GM21423 (cell line): ENCODE measurements at regions not wholly inside any gene's neighbourhood (a gene's known extent, or its start where the extent isn't known, plus 50 kb on each side); places are given as distances from the start of the nearest gene placed in this dataset.
"Not testable (repeated sequence)": the region's sequence is repeated elsewhere in the genome, so short reads cannot be mapped to it uniquely, and the experiment has no call there.

ENCODE experiments used
- ATAC-seq: cut with Tn5 transposase; IDR thresholded peaks from one replicate; pipeline ENCODE4 v1.9.1; 2021; ENCODE audit warnings: mild to moderate bottlenecking, moderate library complexity; ENCODE audit not compliant: unreplicated experiment

GRCh38 chr12:46474385-46474784, 101.8 kb upstream of the SLC38A2 start:
- not testable (repeated sequence) for ATAC-seq

GRCh38 chr12:46473634-46474329, 101.2 kb upstream of the SLC38A2 start:
- ATAC-seq, result peak; percentile 77

DNA sequence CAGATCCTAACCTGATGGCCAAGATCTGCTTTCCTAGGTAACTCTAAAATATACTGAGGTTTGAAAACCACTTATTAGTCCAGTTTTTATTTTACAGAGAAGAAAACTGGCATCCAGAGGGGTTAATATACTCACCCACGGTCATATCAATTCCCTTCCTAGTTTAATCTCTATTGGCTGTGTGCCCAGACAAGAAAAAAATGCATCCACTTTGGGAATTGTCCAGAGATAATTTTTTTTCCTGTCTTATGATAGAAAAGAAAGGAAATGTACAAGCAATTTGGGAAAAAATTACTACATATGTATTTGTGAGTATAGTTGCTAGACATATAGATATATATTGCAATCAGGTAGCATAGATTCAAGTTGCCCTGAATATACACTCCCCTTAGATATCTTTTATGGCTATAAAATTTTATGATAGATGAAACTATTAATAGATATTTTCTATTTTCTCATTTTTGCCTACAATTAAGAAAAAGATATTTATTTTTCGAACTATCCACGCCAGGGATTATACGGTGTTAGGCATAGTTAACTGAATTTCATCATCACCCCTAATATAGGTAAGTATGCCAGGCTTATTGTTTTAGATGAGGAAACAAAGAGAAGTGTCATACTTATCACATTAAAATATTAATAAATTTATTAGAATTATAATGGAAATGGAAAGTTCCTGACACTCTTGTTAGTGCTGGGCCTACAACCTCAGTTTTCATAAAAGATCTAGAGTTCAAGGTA, 100.5 kb upstream of the SLC38A2 start:
- ATAC-seq, result no peak

- ATAC-seq, result no peak
Measured at GRCh38 chr12:46472144-46472705, 99.7 kb upstream of the SLC38A2 start.

GRCh38 chr12:46471404-46471803, 98.8 kb upstream of the SLC38A2 start:
- ATAC-seq, result no peak

DNA sequence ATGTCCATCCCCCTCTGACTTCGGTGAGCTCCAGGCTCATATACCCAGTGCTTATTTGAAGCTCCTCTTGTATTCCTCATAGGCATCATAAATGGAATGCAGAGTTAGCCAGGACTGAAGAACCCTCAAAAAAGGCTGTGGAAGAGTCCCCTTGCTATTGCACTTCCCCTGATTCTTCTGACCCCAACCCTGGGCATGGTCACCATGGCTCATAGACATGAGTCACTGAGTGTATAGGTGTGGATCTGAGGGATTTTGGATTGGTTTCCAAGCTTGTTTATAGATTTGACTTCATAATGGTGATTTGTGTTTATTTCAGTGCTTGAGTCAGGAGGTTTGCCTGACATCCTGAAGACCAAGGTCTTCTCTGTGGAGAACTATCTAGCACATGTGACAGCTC, 98.4 kb upstream of the SLC38A2 start:
- ATAC-seq, result no peak

DNA sequence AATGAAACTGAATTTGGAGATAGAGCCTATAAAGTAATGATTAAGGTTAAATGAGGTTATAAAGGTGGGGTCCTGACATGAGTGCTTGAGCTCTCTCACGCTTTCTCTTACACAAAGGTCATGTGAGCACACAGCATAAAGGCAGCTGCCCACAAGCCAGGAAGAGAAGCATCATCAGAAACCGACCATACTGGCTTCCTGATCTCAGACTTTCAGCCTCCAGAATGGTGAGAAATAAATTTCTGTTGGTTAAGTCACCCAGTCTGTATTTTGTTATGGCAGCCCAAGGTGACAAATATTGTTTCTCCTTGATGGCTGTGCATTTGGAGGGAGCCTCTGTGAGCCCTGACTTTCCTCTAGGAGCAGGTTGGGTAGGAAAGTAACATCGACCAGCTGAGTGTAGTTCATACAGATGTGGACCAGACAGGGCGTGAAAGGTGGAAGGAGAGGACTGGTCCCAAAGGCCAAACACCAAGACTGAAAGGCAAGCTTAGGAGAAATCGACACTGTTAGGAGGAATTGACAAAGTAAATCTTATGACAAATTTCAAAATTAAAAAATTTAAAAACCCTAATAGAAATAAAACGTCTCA, 97.6 kb upstream of the SLC38A2 start:
- peak; percentile 63 for ATAC-seq

GRCh38 chr12:46468813-46469212, 96.2 kb upstream of the SLC38A2 start:
- no peak for ATAC-seq

DNA sequence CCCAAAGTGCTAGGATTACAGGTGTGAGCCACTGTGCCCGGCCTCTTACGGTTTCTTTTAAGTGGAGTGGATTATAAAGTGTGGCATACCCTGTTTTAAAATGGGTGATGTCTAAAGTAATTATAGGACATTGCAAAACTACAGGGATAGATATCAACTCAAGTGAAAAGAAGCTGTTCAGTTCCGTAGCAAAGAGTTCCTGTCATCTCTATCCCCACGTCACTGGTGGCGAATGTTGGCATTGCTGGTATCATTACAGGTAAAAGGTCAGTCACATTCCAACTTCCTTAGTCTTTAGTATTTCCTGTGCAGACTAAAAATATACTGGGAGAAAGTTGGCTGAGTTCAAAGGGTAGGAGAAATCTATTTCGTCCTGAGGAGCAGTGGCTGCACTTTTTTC, 95.6 kb upstream of the SLC38A2 start:
- ATAC-seq, result no peak

GRCh38 chr12:46465307-46465706, 92.7 kb upstream of the SLC38A2 start:
- no peak for ATAC-seq

- ATAC-seq, result no peak
Measured at GRCh38 chr12:46464863-46465262, 92.3 kb upstream of the SLC38A2 start.

DNA sequence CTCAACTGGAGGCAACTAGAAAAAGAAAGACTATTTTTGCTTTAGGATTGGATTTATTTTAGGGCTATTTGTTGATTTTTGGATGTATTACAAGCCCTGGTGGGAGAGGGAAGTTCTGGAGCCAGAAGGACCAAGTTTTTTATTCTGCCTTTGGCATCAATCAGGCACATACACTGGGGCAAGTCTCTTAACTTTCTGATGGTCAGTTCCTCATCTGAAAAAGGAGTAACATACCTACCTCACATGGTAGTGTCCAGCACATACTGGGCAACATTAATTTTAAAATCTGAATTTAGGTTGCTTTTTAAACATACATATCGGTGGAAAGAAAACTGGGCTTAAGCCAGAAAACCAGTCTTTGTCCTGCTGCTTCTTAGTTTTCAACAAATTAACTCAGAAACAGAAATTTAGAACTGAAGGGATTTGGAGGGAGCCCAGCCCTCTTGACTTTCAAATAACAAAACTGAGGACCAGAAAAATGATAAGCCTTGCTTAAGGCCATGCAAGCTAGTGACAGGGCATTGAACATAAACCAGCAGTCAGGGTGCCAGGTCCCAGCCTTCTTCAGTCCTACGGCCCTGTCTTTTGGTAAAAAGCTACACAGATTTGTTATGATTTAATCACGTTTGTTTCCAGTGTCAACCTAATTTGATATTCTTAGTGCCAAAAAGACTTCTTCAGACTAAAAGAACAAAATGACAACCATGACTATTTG, 90.2 kb upstream of the SLC38A2 start:
- no peak for ATAC-seq

GRCh38 chr12:46461907-46462640, 89.5 kb upstream of the SLC38A2 start:
- ATAC-seq, result no peak

DNA sequence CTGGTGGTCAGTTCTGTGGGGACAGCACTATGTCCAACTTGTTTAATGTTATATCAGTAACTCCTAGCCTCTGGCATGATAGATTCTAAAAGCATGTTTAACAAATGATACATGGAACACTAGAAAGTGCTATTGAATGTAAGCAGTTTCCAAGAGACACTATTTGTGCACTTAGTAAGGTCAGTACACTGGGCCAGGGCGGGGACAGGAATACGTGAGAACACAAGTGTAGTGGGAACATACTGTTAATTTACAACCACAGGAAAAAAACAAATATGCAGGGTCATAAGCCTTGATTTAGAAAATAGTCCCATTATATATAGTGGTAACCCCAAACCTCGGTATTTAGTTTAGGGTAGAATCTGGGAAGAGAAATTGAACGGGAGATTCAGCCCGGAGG, 88.9 kb upstream of the SLC38A2 start:
- no peak for ATAC-seq

DNA sequence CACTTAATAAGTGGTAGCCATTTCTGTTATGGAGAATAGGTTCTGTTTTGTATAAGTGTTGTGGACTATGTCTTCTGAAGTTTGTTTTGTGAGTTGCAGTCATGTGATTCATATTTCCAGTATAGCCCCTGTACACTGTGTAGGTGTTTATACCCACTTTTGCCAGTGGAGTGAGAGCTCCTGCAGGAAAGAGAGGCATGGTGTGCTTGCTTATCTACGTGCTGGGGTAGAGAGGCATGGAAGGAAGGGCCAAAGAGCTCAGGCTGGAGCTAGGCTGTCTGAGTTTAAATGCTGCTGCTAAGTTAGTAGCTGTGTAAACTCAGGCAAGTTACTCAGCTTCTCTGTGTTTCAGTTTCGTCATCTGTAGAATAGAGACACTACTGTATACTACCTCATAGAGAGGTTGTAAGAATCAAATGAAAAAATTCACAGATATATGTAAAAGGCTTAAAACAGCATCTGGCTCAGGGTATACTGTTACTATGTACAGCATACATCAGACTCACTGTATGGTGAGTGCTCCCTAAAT, 88.2 kb upstream of the SLC38A2 start:
- ATAC-seq, result no peak

DNA sequence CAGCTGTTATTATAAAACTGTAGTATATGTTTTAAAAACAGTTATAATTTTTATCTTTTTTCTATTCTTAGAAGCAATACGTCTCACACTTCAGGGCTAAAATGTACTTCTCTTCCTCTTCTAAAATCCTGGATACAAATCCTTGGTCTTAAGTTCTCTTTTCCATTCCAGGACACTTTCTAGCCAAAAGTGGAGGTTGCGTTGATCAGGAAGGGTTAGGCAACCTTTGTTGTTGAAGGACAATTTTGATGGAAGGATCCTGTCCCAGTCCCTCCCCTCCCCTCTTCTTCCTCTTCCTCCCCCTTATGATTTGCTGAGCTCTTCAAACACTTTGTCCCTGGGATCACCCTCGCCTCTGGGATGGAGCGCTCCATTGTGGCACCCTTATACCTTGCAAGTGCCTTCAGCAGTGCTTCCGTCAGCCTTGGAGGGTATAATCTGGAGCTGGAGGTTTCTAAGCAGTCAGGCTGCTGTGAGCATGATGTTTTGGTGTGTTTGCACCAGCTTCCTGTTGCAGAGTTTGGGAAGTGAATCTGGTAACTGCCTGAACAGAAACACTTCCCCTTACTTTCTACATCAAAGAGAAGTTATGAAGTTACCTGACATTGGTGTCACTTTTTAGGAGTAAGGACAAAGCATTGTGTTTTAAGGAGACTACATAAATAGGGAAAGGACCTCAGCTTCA, 87.4 kb upstream of the SLC38A2 start:
- ATAC-seq, result peak; percentile 52

DNA sequence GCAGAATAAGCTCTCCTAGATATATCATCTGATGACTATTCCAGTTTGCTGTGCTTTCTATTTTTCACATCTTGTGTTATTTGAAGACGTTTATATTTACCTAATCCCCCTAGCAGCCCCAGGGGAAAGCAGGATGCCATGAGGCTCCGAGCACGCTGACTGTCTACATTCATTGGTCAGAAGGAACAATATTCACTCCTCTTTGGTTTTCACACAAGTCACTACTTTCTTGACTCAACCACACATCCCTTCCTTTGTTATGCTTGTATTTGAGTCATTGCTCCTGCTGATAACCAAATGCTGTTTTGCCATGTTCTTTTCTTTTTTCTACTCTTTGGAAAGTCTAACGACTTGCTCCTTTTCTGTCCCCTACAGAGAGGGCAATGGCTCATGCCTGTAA, 86.5 kb upstream of the SLC38A2 start:
- no peak for ATAC-seq

DNA sequence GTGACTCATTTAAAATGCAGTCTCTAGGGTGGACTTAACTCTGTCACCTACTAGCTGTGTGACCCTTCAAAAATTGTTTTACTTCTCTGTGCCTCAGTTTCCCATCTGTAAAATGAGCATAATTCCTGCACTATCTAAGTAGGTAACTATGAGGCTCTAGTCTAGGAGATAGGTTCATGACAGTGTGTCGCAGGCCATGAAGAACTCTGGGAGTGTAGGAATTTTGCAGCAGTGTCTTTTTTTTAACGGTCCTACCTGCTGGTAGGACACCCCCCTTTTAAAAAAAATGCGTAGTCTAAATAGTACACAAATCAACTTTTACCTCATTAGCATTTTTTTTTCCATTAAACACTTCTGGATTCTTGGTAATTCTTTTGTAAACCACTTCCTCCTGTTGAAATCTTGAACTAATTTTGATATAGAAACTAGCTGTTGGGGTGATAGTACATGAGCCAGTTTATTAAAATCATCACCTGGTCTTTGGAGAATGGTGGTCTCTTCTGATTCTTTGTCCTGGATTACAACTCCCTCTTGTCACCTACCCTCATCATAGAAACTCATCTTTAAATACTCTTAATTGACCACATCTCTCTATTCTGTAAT, 86.0 kb upstream of the SLC38A2 start:
- ATAC-seq, result no peak

GRCh38 chr12:46457958-46458357, 85.4 kb upstream of the SLC38A2 start:
- no peak for ATAC-seq
